GM12891 (cell line): ENCODE measurements at regions not wholly inside any gene's neighbourhood (a gene's known extent, or its start where the extent isn't known, plus 50 kb on each side); places are given as distances from the start of the nearest gene placed in this dataset.

ENCODE experiments used
- PAX5 ChIP-seq: IDR thresholded peaks from 2 replicates; pipeline ENCODE4 v1.6.1; 2011; ENCODE audit warnings: low read length, moderate library complexity, mild to moderate bottlenecking; ENCODE audit not compliant: insufficient read depth, severe bottlenecking
- POLR2A ChIP-seq: IDR thresholded peaks from 2 replicates; pipeline ENCODE4 v1.6.1; 2011; ENCODE audit warnings: low read depth, low read length, control low read depth
- POLR2AphosphoS5 ChIP-seq: IDR thresholded peaks from 2 replicates; pipeline ENCODE4 v1.6.1; 2011; ENCODE audit warnings: low read depth, low read length, control low read depth
- POU2F2 ChIP-seq: IDR thresholded peaks from 2 replicates; pipeline ENCODE4 v1.6.1; 2011; ENCODE audit warnings: low read depth, mild to moderate bottlenecking, control low read depth, low read length, moderate library complexity
- TAF1 ChIP-seq: IDR thresholded peaks from 2 replicates; pipeline ENCODE4 v1.6.1; 2011; ENCODE audit warnings: low read depth, low read length, control low read depth

DNA sequence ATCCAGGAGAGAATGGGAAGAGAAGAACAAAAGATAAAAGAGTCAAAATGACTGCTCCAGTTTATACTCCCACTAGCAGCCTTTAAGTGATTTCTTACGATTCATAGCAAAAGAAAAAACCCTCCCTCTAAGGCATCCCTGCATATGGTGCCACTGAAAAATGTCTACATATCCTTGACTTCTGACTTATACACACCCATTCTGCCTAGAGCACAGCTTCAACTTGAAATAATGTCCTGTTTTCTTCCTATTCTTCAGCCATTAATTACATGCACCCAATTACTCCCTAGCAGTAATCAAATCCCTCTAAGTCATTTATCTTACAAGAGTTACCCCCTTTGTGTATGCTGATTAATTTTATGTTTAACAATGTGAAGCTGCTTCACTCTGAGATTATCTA is 393.5 kb downstream of the HTR7 start:
- TF ChIP-seq POLR2A, result no peak
- no peak for TF ChIP-seq POLR2AphosphoS5
- TF ChIP-seq TAF1, result no peak
- TF ChIP-seq PAX5, result no peak
- TF ChIP-seq POU2F2, result no peak
